Hepatocyte (in vitro differentiated cells): ENCODE measurements at regions not wholly inside any gene's neighbourhood (a gene's known extent, or its start where the extent isn't known, plus 50 kb on each side); places are given as distances from the start of the nearest gene placed in this dataset.

Source experiments
- CTCF ChIP-seq: fragments of 200-600 bp; sonication (generic); IDR thresholded peaks from 2 replicates; pipeline ENCODE4 v1.5.1; 2016; ENCODE audit warnings: antibody characterized with exemption, mild to moderate bottlenecking; ENCODE audit not compliant: poor library complexity
- EZH2 ChIP-seq: fragments of 200-600 bp; sonication (generic); IDR thresholded peaks from 2 replicates; pipeline ENCODE4 v1.6.1; 2016; ENCODE audit warnings: antibody characterized with exemption, mild to moderate bottlenecking, borderline replicate concordance

- TF ChIP-seq CTCF: no peak
- TF ChIP-seq EZH2: no peak
Measured at GRCh38 chr4:162683659-162684370, 482.9 kb downstream of the NAF1 start.
